Fibroblast of the conjunctiva (primary cell): ENCODE measurements at regions not wholly inside any gene's neighbourhood (a gene's known extent, or its start where the extent isn't known, plus 50 kb on each side); places are given as distances from the start of the nearest gene placed in this dataset.

ENCODE experiments used
- DNase-seq: peaks from one replicate; pipeline ENCODE4 v3.0.0-alpha.2; 2010; ENCODE audit warnings: low read depth

DNA sequence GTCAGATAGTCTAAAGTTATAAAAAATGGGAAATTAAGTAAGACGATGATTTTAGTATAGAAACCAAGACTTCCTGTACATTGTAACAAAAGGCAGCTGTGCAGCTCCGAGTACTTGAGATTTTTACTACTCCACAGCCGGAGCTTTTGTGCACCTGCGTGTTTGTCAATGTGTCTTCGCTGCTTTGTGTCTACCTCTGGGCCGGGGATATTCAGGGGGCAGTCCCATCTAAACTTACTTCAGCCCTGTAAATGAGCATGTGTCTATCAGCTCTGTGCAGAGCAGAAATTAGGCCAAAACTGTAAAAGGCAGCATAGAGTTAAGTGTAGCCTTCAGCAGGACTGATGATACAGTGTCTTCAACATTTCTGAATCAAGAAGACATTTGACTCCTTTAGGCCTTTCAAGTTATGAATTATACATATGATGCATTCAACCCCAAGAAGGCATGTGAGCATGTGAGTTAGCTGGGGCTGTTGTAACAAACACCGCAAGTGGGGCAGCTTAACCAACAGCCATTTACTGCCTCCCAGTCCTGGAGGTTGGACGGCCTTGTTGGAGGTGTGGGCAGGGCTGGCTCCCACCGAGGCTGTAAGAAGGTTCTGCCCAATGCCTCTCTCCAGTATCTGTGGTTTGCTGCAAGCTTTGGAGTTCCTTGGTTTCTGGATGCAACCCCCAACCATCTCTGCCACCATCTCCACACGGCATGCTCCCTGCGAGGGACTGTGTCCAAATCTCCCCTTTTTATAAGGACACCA lies 191.0 kb upstream of the IRS2 start:
- no peak for DNase-seq

DNA sequence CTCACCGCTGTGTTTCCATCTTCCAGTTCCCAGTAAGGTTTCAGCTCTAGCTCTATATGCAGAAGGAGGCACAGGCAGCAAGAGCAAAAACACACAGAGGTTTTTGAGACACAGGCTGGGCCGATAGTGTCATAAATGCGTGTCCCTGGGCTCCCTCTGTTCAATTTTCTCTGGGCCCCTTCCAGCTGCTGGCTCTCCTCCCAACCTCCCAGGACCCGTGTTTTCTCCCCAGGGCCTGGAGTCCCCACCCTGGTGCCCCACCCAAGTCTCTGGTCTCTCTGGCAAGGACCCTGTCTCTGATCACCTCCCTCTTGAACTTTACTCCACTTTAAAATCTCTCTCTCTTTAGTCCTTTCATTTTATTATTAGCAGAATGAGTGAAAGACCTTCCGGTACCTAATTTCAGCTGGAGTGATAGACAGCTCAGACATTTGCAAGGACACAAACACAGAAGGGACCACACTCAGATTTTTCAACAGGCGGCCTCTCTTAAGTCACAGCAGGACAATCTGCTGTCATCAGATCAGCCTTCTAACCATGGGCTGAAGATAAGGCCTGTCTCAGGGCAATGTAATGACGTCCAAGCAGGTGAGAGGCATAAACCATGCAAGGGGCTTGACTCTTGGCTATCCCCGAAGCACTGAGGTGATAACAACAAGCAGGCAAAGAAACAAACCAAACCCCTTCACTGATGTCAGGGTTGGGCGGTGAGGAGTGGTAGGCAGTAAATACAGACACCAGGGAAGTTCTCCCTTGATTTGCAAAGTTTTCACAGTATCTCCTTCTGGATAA lies 190.0 kb upstream of the IRS2 start:
- DNase-seq: no peak

DNA sequence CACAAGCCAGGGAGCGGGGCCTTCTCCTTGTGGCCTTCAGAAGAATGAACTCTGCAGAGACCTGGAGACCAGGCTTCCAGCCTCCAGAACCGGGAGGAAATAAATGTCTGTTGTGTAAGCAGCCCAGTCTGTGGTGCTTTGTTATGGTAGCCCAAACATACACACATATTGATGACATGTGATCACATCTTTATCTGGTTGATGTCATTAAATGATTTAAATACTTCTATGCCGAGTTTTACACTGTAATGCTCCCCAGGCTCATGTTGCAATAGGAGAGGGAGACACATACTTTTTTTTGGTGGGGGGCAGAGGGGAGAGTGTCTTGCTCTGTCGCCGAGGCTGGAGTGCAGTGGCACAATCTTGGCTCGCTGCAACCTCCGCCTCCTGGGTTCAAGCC lies 188.0 kb upstream of the IRS2 start:
- DNase-seq: no peak

GRCh38 chr13:109973279-109973678 lies 186.9 kb upstream of the IRS2 start:
- no peak for DNase-seq

- DNase-seq: no peak
Measured at GRCh38 chr13:109971456-109972090, 185.2 kb upstream of the IRS2 start.

DNA sequence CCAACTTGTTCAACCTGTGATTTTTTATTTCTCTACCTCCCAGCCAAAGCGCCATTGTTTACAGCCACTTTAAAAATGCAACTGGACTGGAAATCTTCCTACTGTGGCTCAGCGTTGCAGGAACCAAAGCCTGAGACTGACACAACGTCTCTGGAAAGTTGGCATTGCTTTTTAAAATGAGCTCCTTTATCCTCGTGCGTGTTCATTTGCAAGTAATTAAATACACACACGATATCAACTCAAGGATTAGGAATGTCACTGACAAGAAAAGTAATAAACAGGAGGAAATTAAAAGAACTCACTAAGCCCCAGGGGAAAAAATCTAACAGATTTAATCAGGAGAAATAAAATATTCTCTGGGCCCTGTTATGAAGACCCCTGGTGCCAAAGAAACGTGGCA lies 184.6 kb upstream of the IRS2 start:
- DNase-seq: no peak

DNA sequence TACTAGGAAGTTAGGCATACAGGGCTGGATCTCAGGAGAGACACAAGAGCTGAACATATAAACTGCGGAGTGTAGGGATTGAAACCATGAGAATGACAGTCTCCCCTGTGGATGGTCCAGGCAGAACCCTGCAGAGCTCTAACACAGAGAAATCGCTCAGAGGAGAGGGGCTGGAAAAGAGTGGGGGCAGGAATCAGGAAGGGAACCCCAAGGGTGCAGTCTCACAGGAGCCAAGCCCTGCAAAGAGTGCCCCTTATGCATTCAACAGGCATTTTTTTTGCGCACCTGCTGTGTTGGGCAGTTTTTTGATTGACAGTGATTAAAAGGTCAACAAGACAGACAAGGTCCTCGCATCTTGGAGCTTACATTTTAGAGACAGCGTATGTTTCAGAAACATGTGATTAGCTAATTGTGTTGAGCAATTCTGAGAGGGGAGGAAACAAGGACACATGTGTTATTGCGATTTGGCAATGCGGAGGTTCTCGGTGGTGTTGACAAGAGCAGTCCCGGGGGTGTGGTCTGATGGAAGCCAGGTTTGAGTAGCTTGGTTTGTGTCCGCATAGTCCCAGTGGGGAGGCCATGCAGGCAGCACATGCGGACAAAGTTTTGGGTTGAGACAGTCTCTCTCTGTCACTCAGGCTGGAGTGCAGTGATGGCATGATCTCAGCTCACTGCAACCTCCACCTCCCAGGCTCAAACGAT lies 182.6 kb upstream of the IRS2 start:
- DNase-seq: no peak

GRCh38 chr13:109963960-109964563 lies 177.7 kb upstream of the IRS2 start:
- no peak for DNase-seq

DNA sequence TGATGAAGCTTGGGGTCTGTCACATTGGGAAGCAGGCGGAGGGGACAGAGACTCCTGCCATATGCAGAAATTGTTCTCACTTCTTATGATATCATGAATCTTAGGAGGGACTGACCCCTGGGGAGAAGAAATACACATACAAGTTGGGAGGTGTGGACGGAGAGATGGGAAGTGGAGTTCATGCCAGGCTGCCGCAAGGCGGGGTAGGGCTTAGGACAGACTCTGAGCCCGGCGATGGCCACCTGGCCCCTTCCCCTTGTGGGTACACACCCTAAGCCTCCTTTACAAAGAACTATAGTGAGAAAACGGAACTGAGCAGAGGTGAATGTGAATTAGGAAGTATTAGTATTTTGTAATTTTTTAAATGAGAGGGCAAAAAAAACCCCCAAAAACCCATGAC lies 177.0 kb upstream of the IRS2 start:
- DNase-seq: no peak

- no peak for DNase-seq
Measured at GRCh38 chr13:109959903-109960302, 173.5 kb upstream of the IRS2 start.

DNA sequence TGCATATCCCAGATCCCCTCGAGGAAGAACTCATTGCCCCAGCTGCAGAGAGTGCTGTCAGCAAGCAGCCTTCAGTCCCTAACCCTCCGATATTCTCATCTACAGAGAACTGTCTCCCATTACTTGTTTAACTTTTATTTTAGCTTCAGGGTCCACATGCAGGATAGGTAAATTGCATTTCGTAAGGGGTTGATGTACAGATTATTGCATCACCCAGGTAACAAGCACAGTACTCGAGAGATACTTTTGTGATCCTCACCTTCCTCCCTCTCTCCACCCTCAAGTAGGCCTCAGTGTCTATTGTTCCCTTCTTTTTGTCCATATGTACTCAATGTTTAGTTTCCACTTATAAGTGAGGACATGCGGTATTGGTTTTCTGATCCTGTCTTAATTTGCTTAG lies 171.5 kb upstream of the IRS2 start:
- DNase-seq: no peak

- peak; percentile 51 for DNase-seq
Measured at GRCh38 chr13:109955598-109955997, 169.2 kb upstream of the IRS2 start.

- DNase-seq: no peak
Measured at GRCh38 chr13:109954441-109954840, 168.1 kb upstream of the IRS2 start.

GRCh38 chr13:109951491-109951890 lies 165.1 kb upstream of the IRS2 start:
- no peak for DNase-seq

GRCh38 chr13:109949397-109949796 lies 163.0 kb upstream of the IRS2 start:
- DNase-seq: no peak

- DNase-seq: no peak
Measured at GRCh38 chr13:109947006-109947405, 160.6 kb upstream of the IRS2 start.

- no peak for DNase-seq
Measured at GRCh38 chr13:109945206-109945960, 159.0 kb upstream of the IRS2 start.

- peak; percentile 43 for DNase-seq
Measured at GRCh38 chr13:109941951-109942350, 155.6 kb upstream of the IRS2 start.

DNA sequence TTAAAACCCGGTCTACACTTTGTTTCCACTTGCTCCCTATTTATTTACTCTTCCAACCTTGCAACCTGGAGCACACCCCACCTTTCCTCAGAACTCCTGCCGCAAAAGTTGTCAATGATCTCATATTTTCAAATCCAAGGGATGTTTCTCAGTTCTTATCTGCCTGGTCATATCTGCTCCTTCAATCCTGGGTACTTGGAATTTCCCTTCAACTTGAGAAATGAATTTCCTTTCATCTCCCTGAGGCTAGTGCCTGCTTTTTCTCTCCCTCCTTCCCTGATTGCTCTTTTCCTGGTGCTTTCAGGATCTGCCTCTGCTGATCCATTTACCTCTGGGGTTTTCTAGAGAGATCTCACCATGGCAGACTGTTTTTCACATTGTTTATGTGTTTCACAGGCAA lies 154.8 kb upstream of the IRS2 start:
- DNase-seq: no peak

- DNase-seq: no peak
Measured at GRCh38 chr13:109940637-109941036, 154.3 kb upstream of the IRS2 start.

DNA sequence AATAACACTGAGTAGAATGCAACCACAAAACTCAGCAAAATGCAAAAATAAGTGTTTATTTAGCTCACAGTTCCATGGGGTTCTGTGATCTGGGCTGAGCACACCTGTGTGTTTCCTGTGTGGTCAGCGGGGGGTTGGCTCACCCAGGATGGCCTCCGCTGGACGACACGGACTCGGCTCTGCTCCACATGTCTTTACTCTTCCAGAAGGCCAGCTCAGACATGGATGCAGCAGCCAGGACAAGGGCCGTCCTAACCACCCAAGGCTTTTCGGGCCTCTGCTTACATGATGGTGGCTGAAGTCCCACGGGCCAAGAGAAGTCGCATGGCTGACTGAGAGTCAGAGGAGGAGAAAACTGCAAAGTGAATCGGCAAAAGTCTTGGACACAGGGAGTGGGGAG lies 153.5 kb upstream of the IRS2 start:
- DNase-seq: no peak
